Esophagus muscularis mucosa (tissue), 4 donors: ENCODE measurements at regions not wholly inside any gene's neighbourhood (a gene's known extent, or its start where the extent isn't known, plus 50 kb on each side); places are given as distances from the start of the nearest gene placed in this dataset.

Experiments used
- DNase-seq: peaks from one replicate; pipeline ENCODE4 v3.0.0-alpha.2; 2017; ENCODE audit errors: extremely low spot score
- H3K27ac ChIP-seq, 4 donors: fragments of 200-600 bp; sonication (generic); replicated peaks in 1 of 4; 1 replicate in 3 of 4; 2 replicates in 1 of 4; pipeline ENCODE4 v1.5.1; 2016 to 2019; ENCODE audit warnings: mild to moderate bottlenecking in 1 of 4
- H3K27me3 ChIP-seq, 4 donors: fragments of 200-600 bp; sonication (generic); one replicate each; pipeline versions ENCODE4 v1.5.1 to v1.6.0; 2016 to 2019
- H3K36me3 ChIP-seq, 4 donors: fragments of 200-600 bp; sonication (generic); one replicate each; pipeline ENCODE4 v1.5.1; 2016 to 2019
- H3K4me1 ChIP-seq, 4 donors: fragments of 200-600 bp; sonication (generic); one replicate each; pipeline ENCODE4 v1.5.1; 2016 to 2019
- H3K4me3 ChIP-seq, 4 donors: fragments of 200-600 bp; sonication (generic); 1 replicate in 2 of 4; 2 replicates in 2 of 4; pipeline ENCODE4 v1.5.1; 2016 to 2019; ENCODE audit warnings: mild to moderate bottlenecking in 4 of 4, moderate library complexity in 1 of 4
- H3K9me3 ChIP-seq, 4 donors: fragments of 200-600 bp; sonication (generic); 1 replicate in 3 of 4; 2 replicates in 1 of 4; pipeline ENCODE4 v1.5.1; 2016 to 2019
- CTCF ChIP-seq, 3 experiments: fragments of 200-600 bp in 2 of 3; fragments of 450-650 bp in 1 of 3; sonication (generic) in 2 of 3; IDR thresholded peaks; one replicate each; pipeline ENCODE4 v1.5.1; 2017 to 2019; ENCODE audit warnings: antibody characterized with exemption in 3 of 3, mild to moderate bottlenecking in 2 of 3, moderate library complexity in 1 of 3
- EP300 ChIP-seq: sonication (generic); formaldehyde crosslinking; IDR thresholded peaks from one replicate; pipeline ENCODE4 v1.6.1; 2017; ENCODE audit warnings: antibody characterized with exemption
- POLR2A ChIP-seq: fragments of 450-650 bp; IDR thresholded peaks from one replicate; pipeline ENCODE4 v1.6.1; 2017; ENCODE audit warnings: antibody characterized with exemption, moderate library complexity, mild to moderate bottlenecking, low read depth
- POLR2AphosphoS5 ChIP-seq, 2 donors: sonication (generic); formaldehyde crosslinking; IDR thresholded peaks; one replicate each; pipeline ENCODE4 v1.6.1; 2017; ENCODE audit warnings: antibody characterized with exemption in 2 of 2
- WGBS: methylation state at CpG from one replicate; pipeline ENCODE4 v1.1.5; 2018; 5-methylcytosine and 5-hydroxymethylcytosine counted together
- intact Hi-C: fragments of 100-400 bp; cut with DNase I; formaldehyde crosslinking; loops from one replicate; pipeline ENCODE4 v1.15.1; 2023

- no peak for TF ChIP-seq EP300
- no peak for TF ChIP-seq POLR2AphosphoS5 (IDR thresholded peaks at IDR 0.05)
- TF ChIP-seq POLR2A: no peak
- no peak for TF ChIP-seq CTCF (IDR thresholded peaks at IDR 0.05)
- no peaks in the 10 kb centered on the region for H3K4me1 ChIP-seq
These were observed 160.6 kb downstream of the CYLD start for GRCh38 chr16:50902457-50902856.

GRCh38 chr16:50901062-50901461 is 159.2 kb downstream of the CYLD start:
- Histone ChIP-seq H3K36me3 (no peaks in the 10 kb centered on the region), H3K27ac (no peak overlapping the region), H3K9me3 (peaks cover 0 to 15% (median 0%) of the 10 kb centered on the region in 4 donors), H3K4me3 (no peak overlapping the region), H3K27me3 (no peaks in the 10 kb centered on the region), H3K4me1 (no peaks in the 10 kb centered on the region)
- no peak for DNase-seq
- intact Hi-C loops: no loop called here
- 64% methylated on average over 2 of the region's 2 CpGs for WGBS
- no peak for TF ChIP-seq POLR2AphosphoS5 (IDR thresholded peaks at IDR 0.05)
- no peak for TF ChIP-seq EP300
- no peak for TF ChIP-seq CTCF (IDR thresholded peaks at IDR 0.05)
- TF ChIP-seq POLR2A: no peak

More at GRCh38 chr16:50902457-50902856, 160.6 kb downstream of the CYLD start:
- intact Hi-C loops: no loop called here
- no peak for DNase-seq
- no peak overlapping the region for H3K4me3 ChIP-seq
- H3K27me3 ChIP-seq: no peaks in the 10 kb centered on the region
- WGBS: 70% methylated on average over 1 of the region's 1 CpG
- no peak overlapping the region for H3K27ac ChIP-seq
- peaks cover 0 to 8% (median 0%) of the 10 kb centered on the region in 4 donors for H3K9me3 ChIP-seq
- H3K36me3 ChIP-seq: no peaks in the 10 kb centered on the region

GRCh38 chr16:50900391-50900942 is 158.6 kb downstream of the CYLD start:
- no peak for DNase-seq
- Histone ChIP-seq H3K27ac (no peak overlapping the region), H3K4me1 (no peaks in the 10 kb centered on the region), H3K4me3 (no peak overlapping the region), H3K9me3 (peaks cover 0 to 15% (median 0%) of the 10 kb centered on the region in 4 donors), H3K27me3 (no peaks in the 10 kb centered on the region), H3K36me3 (no peaks in the 10 kb centered on the region)
- TF ChIP-seq EP300: no peak
- no peak for TF ChIP-seq POLR2A
- no peak for TF ChIP-seq POLR2AphosphoS5 (IDR thresholded peaks at IDR 0.05)
- no peak for TF ChIP-seq CTCF (IDR thresholded peaks at IDR 0.05)
- WGBS: 40% methylated on average over 5 of the region's 5 CpGs
- intact Hi-C loops: no loop called here

GRCh38 chr16:50899951-50900350 is 158.1 kb downstream of the CYLD start:
- 73% methylated on average over 2 of the region's 2 CpGs for WGBS

More at GRCh38 chr16:50899951-50900350, 158.1 kb downstream of the CYLD start:
- Histone ChIP-seq H3K4me3 (no peak overlapping the region), H3K4me1 (no peaks in the 10 kb centered on the region), H3K27ac (no peak overlapping the region), H3K9me3 (peaks cover 0 to 15% (median 0%) of the 10 kb centered on the region in 4 donors), H3K27me3 (no peaks in the 10 kb centered on the region), H3K36me3 (no peaks in the 10 kb centered on the region)
- TF ChIP-seq CTCF (IDR thresholded peaks at IDR 0.05): no peak
- TF ChIP-seq POLR2AphosphoS5 (IDR thresholded peaks at IDR 0.05): no peak
- intact Hi-C loops: no loop called here
- no peak for DNase-seq
